SJCRH30 (cell line): ENCODE measurements at regions not wholly inside any gene's neighbourhood (a gene's known extent, or its start where the extent isn't known, plus 50 kb on each side); places are given as distances from the start of the nearest gene placed in this dataset.
"Not testable (repeated sequence)": the region's sequence is repeated elsewhere in the genome, so short reads cannot be mapped to it uniquely, and the experiment has no call there.

Source experiments
- DNase-seq, 2 experiments: peaks; one replicate each; pipeline ENCODE4 v3.0.0-alpha.2; 2015 to 2020
- H3K27ac ChIP-seq: fragments of 250-450 bp; sonication (Bioruptor Pico); 2 replicates; pipeline ENCODE4 v1.5.1; 2020; ENCODE audit warnings: mild to moderate bottlenecking, moderate library complexity
- H3K27me3 ChIP-seq: fragments of 250-450 bp; sonication (Bioruptor Pico); 2 replicates; pipeline ENCODE4 v1.5.1; 2020; ENCODE audit warnings: mild to moderate bottlenecking, moderate library complexity
- H3K36me3 ChIP-seq: fragments of 250-450 bp; sonication (Bioruptor Pico); 2 replicates; pipeline ENCODE4 v1.5.1; 2020; ENCODE audit warnings: mild to moderate bottlenecking, moderate library complexity
- H3K4me1 ChIP-seq: fragments of 250-450 bp; sonication (Bioruptor Pico); 2 replicates; pipeline ENCODE4 v1.5.1; 2020; ENCODE audit warnings: mild to moderate bottlenecking, moderate library complexity
- H3K4me3 ChIP-seq: fragments of 250-450 bp; sonication (Bioruptor Pico); 2 replicates; pipeline ENCODE4 v1.5.1; 2020; ENCODE audit warnings: mild to moderate bottlenecking, moderate library complexity
- H3K9me3 ChIP-seq: fragments of 250-450 bp; sonication (Bioruptor Pico); replicated peaks from 2 replicates; pipeline ENCODE4 v1.5.1; 2020; ENCODE audit warnings: mild to moderate bottlenecking, moderate library complexity

DNA sequence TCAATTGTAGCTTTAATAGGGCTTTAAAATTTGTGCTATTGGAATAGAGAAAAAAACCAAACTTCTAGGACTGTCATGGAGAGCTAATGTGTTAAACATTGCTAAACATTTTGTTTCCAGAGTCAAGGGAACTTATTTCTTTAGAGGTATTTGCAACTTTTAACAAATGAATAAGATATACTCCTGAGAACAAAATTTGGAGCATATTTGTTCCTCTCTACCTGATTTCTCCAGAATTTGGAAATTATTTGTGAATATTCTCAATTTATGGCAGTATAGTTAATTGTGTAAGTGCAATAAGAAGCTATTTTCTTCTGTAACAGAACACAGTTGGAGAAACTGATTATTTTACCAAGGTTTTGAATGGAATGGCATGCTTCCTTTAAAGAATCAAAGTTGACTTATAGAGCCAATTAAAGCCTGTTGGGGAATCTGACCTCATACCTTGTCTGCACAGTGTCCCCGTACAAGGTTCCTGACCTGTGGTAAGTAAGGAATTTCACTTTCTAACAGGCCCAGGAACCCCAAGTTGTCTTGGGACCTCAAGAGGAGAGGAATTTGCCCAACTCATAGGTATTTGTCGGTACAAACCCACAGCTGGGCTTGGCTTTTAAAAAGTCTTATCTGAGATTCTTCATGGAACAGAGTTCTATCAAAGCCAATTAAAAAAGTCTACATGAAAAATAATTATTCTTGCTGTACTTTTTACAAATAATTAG, 72.6 kb upstream of the CSF1 start:
- Histone ChIP-seq H3K36me3 (no peaks in the 10 kb centered on the region), H3K9me3 (no peaks in the 10 kb centered on the region), H3K4me3 (no peak overlapping the region), H3K27me3 (no peaks in the 10 kb centered on the region), H3K4me1 (no peaks in the 10 kb centered on the region), H3K27ac (no peak overlapping the region)
- no peak for DNase-seq

DNA sequence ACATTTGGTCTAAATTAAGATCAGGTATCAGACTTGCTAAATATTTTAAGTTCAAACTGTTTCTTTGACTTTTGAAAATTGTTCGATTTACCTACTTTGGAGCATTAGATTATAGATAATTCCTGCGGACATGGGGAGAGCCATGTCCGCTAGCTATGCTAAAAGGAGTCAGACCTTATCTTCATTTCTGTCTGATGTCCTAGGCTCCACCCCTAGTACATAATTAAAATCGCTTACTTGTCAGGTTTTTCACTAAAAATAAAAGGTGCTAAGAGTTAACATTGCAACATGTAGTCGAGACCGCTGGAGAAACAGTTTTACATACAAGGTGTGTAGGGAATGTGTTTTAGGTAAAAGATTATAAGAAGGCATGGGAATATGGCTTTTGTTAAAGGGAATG, 71.9 kb upstream of the EPS8L3 start:
- not testable (repeated sequence) for H3K27me3 ChIP-seq, DNase-seq, H3K36me3 ChIP-seq, H3K9me3 ChIP-seq, H3K4me1 ChIP-seq, H3K4me3 ChIP-seq, H3K27ac ChIP-seq

DNA sequence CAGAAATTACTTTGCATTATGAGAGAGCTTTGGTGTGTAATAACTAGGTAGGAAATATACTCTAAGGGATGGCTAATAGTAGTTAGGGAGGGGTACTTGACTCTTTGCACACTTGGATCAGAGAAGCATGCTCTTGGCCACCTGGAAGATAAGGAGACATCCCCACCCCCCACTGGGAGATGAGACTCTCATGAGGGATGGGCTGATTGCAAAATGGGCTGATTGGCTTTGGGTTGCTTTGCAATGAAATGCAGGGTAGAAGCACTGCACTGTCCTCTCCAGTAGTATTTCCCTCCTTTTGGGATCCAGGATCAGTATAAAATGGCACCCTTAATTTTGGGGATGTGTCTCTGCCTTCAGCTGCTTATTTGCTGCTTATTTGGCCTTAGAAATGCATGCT, 71.2 kb upstream of the EPS8L3 start:
- no peak overlapping the region for H3K27ac ChIP-seq
- no peak overlapping the region for H3K4me3 ChIP-seq
- H3K27me3 ChIP-seq: no peaks in the 10 kb centered on the region
- H3K9me3 ChIP-seq: no peaks in the 10 kb centered on the region
- H3K4me1 ChIP-seq: no peaks in the 10 kb centered on the region
- DNase-seq: no peak
- no peaks in the 10 kb centered on the region for H3K36me3 ChIP-seq

DNA sequence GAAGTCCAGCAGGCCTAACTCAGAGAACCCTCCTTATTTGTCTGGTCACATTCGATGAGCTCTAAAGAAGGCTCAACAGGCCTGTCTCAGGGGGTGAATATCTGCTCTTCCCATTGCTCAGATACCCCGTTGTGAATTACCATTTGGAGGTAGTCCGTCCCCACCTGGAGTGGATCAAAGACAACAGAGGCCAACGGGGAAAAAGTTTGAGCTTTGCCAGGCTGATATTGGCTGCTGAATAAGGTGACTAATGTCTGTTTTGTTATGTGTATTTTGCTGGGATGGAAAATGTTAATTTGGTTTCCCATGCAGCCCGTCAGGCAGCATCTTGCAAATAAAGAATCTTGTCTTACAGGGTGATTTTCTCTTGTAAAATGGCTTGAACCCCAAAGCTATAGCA, 69.2 kb upstream of the EPS8L3 start:
- no peak for DNase-seq
- no peak overlapping the region for H3K27ac ChIP-seq
- H3K4me3 ChIP-seq: no peak overlapping the region
- no peaks in the 10 kb centered on the region for H3K9me3 ChIP-seq
- H3K4me1 ChIP-seq: no peaks in the 10 kb centered on the region
- no peaks in the 10 kb centered on the region for H3K36me3 ChIP-seq
- no peaks in the 10 kb centered on the region for H3K27me3 ChIP-seq

DNA sequence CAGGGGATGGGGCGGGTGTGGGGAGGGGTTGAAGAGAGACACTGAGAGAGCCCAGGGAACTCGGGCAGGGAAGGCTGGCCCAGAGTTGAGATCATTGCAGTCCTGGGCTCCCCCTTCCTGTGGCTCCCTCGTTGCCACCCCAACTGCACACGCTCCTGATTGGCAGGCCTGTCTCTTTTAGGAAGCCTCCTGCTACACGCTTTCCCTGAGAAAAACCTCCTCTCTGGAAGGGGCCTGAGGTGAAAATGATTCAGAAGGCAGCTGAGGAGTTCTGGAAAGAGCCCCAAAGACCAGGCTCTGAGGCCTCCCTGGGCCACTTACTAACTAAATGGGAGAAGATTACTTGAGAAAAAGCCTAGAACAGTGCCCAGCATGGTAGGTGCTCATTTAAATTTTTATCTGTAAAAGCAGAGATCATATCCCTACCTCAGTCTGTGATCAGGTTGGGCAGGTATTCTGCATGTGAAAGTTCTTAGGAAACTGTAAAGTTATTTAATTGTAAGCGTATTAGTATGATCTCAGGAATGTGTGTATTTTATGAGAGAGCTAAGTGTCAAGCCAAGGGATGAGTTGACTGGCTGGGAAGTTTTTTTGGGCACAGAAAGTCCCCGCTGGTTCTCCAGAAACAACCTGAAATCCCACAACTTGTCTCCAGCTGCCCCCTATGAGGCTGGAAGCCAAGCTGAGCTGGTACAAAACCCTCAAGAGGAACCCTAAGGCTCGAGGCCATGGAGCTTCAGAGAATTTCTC, 65.2 kb upstream of the EPS8L3 start:
- DNase-seq: no peak
- H3K9me3 ChIP-seq: no peaks in the 10 kb centered on the region; the same call in 1 of the 2 replicates
- 0 out of 2 replicates have a peak, but pooled peaks cover 1% of the 10 kb centered on the region for H3K4me1 ChIP-seq
- H3K4me3 ChIP-seq: no peak overlapping the region
- H3K27ac ChIP-seq: no peak overlapping the region
- no peaks in the 10 kb centered on the region for H3K36me3 ChIP-seq
- no peaks in the 10 kb centered on the region; the same call in 1 of the 2 replicates for H3K27me3 ChIP-seq

DNA sequence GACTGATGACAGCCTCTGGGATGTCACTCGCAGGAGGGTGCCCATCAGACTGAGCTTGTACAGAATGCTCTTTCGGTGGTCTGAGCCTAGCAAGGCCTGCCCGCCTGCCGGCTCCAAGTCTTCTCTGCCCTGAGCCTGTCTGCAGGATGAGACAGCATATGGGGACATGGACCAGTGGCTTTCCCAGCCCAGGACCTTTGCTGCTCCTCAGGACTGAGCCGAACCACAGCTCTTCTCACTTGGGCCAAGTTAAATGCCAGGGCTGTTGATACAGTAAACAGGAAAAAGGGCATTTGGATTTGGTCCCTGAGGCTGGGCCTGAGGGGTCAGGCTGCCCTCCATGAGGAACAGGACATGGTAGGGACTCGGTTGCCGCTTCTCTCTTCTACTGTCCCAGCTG, 64.3 kb upstream of the EPS8L3 start:
- no peaks in the 10 kb centered on the region for H3K36me3 ChIP-seq
- H3K27me3 ChIP-seq: no peaks in the 10 kb centered on the region; the same call in 1 of the 2 replicates
- H3K4me1 ChIP-seq: peaks cover 7% of the 10 kb centered on the region; the same call in 1 of the 2 replicates
- H3K9me3 ChIP-seq: no peaks in the 10 kb centered on the region; the same call in 1 of the 2 replicates
- H3K4me3 ChIP-seq: no peak overlapping the region
- no peak for DNase-seq
- no peak overlapping the region for H3K27ac ChIP-seq

DNA sequence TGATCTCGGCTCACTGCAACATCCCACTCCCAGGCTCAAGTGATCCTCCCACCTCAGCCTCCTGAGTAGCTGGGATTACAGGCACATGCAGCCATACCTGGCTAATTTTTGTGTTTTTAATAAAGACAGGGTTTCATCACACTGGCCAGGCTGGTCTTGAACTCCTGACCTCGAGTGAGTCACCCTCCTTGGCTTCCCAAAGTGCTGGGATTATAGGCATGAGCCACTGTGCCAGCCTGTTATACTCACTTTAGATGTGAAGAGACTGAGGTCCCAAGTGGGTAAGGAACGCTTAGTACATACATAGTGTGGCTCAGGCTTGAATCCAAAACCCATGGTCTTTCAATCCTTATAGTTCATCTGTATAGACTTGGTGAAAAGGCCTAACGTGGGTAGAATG, 63.7 kb upstream of the EPS8L3 start:
- Histone ChIP-seq H3K27ac (no peak overlapping the region), H3K36me3 (no peaks in the 10 kb centered on the region), H3K4me1 (peaks cover 8% of the 10 kb centered on the region; the same call in 1 of the 2 replicates), H3K27me3 (no peaks in the 10 kb centered on the region; the same call in 1 of the 2 replicates), H3K9me3 (no peaks in the 10 kb centered on the region; the same call in 1 of the 2 replicates), H3K4me3 (no peak overlapping the region)
- no peak for DNase-seq

DNA sequence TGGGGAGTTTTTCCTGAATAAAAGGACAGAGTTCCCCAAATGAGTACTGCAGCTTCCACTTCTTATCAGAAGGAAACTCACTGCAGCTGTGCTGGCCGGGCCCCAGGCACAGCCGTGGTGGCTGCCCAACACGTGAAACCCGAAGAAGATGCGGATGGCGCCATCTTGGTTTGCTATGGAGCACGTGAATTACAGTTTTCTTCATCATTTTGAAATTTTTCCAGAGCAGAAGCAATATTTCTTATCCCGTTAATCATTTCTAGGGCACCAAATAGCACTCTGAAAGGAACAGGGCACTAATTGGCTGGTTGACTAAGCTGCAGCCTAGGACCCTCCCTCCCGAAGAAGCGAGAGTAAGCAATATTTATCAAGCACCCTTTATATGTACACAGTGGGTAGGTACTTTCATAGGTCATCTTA, 63.2 kb upstream of the EPS8L3 start:
- DNase-seq: no peak
- no peaks in the 10 kb centered on the region; the same call in 1 of the 2 replicates for H3K27me3 ChIP-seq

DNA sequence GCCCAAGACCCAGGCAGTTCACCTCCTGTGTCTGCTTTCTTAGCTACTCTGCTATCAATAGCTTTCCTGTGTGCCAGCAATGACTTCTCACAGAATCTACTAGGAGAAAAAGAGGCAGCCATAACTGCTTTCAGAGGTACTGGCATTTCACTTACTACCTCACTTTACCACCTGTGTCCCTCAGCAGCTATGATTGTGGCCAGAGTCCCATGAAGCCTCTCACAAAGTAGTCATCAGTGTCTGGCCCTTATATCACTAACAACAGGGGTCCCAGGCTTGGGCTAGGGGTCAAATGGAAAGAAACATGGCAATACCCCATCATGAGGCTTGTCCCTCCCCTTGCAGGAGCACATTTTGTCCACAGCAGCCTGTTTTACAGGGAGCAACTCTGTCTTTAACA, 62.7 kb upstream of the EPS8L3 start:
- no peak for DNase-seq
- Histone ChIP-seq H3K36me3 (no peaks in the 10 kb centered on the region), H3K27ac (no peak overlapping the region), H3K4me1 (peaks cover 15% of the 10 kb centered on the region), H3K4me3 (no peak overlapping the region), H3K9me3 (no peaks in the 10 kb centered on the region; the same call in 1 of the 2 replicates), H3K27me3 (no peaks in the 10 kb centered on the region; the same call in 1 of the 2 replicates)

More for the DNA sequence above, 63.2 kb upstream of the EPS8L3 start:
- no peaks in the 10 kb centered on the region; the same call in 1 of the 2 replicates for H3K9me3 ChIP-seq
- no peak overlapping the region for H3K4me3 ChIP-seq
- no peaks in the 10 kb centered on the region for H3K36me3 ChIP-seq
- H3K27ac ChIP-seq: no peak overlapping the region
- peaks cover 10% of the 10 kb centered on the region for H3K4me1 ChIP-seq

DNA sequence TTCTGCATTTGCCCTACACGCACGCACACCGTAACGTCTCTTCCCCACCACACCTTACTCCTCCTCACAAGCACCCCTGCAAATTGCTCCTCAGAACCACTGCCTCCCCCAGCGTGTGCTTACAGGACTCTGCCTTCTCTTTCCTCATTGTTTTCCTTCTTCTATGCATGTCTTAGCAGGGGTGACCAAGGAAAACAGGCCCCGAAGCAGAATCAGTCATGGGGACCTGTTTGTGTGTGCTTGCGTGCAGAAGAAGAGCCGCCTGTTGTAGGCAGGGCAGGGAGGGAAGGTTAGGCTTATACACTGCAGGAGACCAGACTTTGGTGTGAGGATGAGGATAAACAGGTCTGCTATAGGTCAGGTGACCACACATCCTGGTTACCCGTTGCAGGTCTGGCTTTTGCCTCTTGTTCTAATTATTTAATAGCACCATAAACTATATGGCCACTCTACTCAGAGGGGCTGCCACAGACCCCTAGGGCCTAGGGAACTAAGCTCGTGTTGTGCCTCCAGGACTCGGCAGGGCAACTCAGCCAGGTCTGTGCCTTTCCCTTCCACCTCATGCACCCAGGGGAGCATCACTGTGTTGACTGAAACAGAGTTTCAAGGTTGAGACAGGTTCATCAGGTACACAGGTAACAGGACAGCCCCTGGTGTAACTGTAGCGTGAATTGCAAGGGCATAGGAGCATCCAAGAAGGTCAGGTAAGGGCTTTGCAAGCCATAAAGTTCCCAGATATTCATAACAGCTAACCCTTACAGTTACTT, 60.8 kb upstream of the EPS8L3 start:
- Histone ChIP-seq H3K4me3 (no peak overlapping the region), H3K36me3 (no peaks in the 10 kb centered on the region), H3K27me3 (no peaks in the 10 kb centered on the region; the same call in 1 of the 2 replicates), H3K4me1 (peaks cover 16% of the 10 kb centered on the region), H3K9me3 (no peaks in the 10 kb centered on the region; the same call in 1 of the 2 replicates), H3K27ac (no peak overlapping the region)
- DNase-seq: no peak

DNA sequence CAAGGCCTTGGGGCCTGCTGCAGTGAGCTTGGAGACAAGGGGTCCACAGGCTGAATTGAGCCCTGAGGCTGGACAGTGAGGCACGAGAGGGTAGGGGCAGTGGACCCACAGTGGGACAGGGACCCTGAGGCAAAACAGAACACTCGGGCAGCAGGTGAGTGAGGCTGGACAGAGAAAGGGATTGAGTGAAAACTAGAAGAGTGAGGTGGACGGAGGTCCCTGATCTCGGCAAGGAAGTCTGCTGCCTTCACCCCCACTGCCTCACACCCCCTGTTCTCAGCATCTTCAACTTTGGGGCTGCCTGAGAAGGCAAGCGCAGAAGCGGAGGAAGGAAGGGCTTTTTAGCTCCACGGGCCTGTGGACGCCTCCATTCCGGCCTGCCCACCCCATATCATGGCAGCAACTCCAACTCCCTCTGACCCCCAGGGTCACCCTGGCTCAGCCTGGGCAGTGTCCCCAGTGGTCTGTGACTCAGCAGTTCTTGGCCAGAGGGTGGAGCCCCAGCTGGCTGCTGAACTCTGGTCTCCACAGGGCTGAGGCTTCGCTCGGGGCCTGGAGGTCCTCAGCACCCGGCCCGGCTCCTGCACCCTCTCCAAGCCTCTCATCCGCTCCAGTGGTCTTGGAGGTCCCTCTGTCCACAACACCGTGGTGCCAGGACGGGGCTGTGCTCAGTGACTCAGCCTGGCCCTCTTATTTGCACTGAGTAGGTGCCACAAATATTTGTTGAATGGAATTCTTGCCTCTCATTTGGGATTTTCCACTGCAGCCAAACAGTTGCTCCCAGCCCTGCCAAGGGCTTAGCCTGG, 60.0 kb upstream of the EPS8L3 start:
- no peak for DNase-seq
- Histone ChIP-seq H3K9me3 (no peaks in the 10 kb centered on the region; the same call in 1 of the 2 replicates), H3K27me3 (no peaks in the 10 kb centered on the region; the same call in 1 of the 2 replicates), H3K4me1 (peaks cover 16% of the 10 kb centered on the region), H3K36me3 (no peaks in the 10 kb centered on the region), H3K4me3 (no peak overlapping the region), H3K27ac (no peak overlapping the region)

DNA sequence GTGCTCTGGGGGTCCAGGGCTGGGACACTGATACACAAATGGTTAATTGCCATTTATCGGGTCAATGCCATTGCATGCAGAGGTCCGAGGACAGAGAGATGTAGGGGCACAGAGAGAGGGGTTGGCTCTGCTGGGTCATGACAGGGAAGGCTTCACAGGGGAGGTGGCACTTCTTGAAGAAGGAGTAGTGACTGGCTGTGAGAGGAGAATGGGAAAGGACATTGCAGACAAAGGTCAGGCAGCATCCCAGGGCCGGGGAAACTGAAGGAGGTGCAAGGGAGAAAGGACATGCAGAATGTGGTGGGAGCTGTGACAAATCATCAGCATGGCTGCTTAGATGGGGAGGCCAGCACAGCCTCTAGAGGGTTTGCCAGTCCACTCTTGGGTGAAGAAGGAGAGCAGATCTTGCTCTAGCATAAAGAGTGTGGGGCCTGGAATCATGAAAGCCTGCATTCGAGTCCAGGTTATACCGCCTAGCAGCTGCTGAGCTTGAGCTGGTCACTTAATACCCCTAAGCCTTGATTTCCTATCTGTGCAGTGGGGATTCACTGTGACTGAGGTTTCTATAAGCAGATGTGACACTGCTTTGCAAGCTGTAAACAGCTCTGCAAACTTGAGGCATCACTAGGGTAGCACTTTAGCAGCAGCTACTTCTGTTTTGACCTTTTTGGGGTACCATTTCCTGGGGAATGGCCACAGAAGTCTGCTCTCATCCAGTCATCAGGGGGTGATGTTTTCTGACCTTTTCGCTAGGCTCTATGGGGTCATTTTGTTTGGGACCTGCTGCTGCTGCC, 59.2 kb upstream of the EPS8L3 start:
- Histone ChIP-seq H3K36me3 (no peaks in the 10 kb centered on the region), H3K27ac (no peak overlapping the region), H3K9me3 (no peaks in the 10 kb centered on the region; the same call in 1 of the 2 replicates), H3K27me3 (no peaks in the 10 kb centered on the region; the same call in 1 of the 2 replicates), H3K4me1 (peaks cover 16% of the 10 kb centered on the region), H3K4me3 (no peak overlapping the region)
- DNase-seq: no peak
